Upper lobe of left lung (tissue), 6 donors: ENCODE measurements at regions not wholly inside any gene's neighbourhood (a gene's known extent, or its start where the extent isn't known, plus 50 kb on each side); places are given as distances from the start of the nearest gene placed in this dataset.

Source experiments
- ATAC-seq, 2 donors: fragments of 200-7000 bp; cut with Tn5 transposase; one replicate each; pipeline ENCODE4 v1.9.1; 2022; ENCODE audit warnings: mild to moderate bottlenecking in 2 of 2, moderate library complexity in 2 of 2; ENCODE audit not compliant: low FRiP score in 2 of 2
- DNase-seq, 2 donors: peaks; one replicate each; pipeline ENCODE4 v3.0.0-alpha.2; 2019 to 2020
- H3K27ac ChIP-seq, 4 donors: fragments of 200-600 bp; sonication (generic); one replicate each; pipeline ENCODE4 v1.5.1; 2016 to 2019
- H3K27me3 ChIP-seq, 4 donors: fragments of 200-600 bp; sonication (generic); one replicate each; pipeline ENCODE4 v1.5.1; 2017 to 2019
- H3K36me3 ChIP-seq, 4 donors: fragments of 200-600 bp; sonication (generic); one replicate each; pipeline ENCODE4 v1.5.1; 2016 to 2019
- H3K4me1 ChIP-seq, 4 donors: fragments of 200-600 bp; sonication (generic); one replicate each; pipeline ENCODE4 v1.5.1; 2018 to 2019
- H3K4me3 ChIP-seq, 4 donors: fragments of 200-600 bp; sonication (generic); one replicate each; pipeline ENCODE4 v1.5.1; 2017 to 2019; ENCODE audit warnings: mild to moderate bottlenecking in 2 of 4, moderate library complexity in 1 of 4
- H3K9me3 ChIP-seq, 4 donors: fragments of 200-600 bp; sonication (generic); one replicate each; pipeline ENCODE4 v1.5.1; 2018 to 2019
- EP300 ChIP-seq, 4 donors: sonication (generic); formaldehyde crosslinking; IDR thresholded peaks; one replicate each; pipeline ENCODE4 v1.5.1; 2017; ENCODE audit warnings: antibody characterized with exemption in 4 of 4, control low read depth in 2 of 4
- POLR2A ChIP-seq, 4 donors: fragments of 450-650 bp; IDR thresholded peaks; one replicate each; pipeline ENCODE4 v1.5.1; 2016 to 2017; ENCODE audit warnings: antibody characterized with exemption in 4 of 4, mild to moderate bottlenecking in 2 of 4
- POLR2AphosphoS5 ChIP-seq, 2 donors: sonication (generic); formaldehyde crosslinking; IDR thresholded peaks; one replicate each; pipeline ENCODE4 v1.5.1; 2017; ENCODE audit warnings: antibody characterized with exemption in 2 of 2
- WGBS, 2 donors: methylation state at CpG; one replicate each; pipeline ENCODE4 v1.1.5; 2017 to 2018; 5-methylcytosine and 5-hydroxymethylcytosine counted together
- TF ChIP-seq, protein P1 (sequence below), 6 experiments: fragments of 450-650 bp in 4 of 6; fragments of 200-600 bp in 2 of 6; sonication (generic) in 2 of 6; IDR thresholded peaks; one replicate each; pipeline ENCODE4 v1.5.1; 2016 to 2019; ENCODE audit warnings: antibody characterized with exemption in 6 of 6
- donor health status: DM: no; HTN: no; CAD: no; lungs with moderate emphysema.
- donor health status: DM: no; HTN: yes; CAD: no; lungs with severe emphysema.

DNA sequence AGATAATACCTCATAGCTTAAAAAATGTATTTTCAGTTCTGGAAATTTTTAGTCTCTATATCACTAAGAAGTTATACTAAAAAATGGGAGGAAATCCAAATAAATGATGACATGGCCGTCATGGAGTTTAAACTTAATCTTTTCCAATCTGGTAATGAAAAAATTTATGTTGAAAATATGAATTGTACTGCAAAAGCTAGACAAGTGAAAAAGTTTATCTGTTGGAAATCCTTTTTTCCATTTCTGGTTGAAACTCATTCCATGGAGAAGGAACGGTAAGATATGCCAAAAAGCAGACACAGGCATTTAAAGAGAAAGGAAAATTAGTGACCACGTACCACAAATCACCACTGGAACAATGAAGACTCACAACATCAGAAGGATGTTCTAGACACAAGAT lies 314.2 kb upstream of the PRICKLE1 start:
- ATAC-seq, result no peak
- no peak for DNase-seq
- no peaks in the 10 kb centered on the region for H3K4me1 ChIP-seq
- no peaks in the 10 kb centered on the region for H3K36me3 ChIP-seq
- no peak overlapping the region for H3K27ac ChIP-seq
- H3K27me3 ChIP-seq, result no peaks in the 10 kb centered on the region
- TF ChIP-seq POLR2AphosphoS5 (IDR thresholded peaks at IDR 0.05) (no peak), EP300 (IDR thresholded peaks at IDR 0.05) (no peak), POLR2A (IDR thresholded peaks at IDR 0.05) (no peak)
- TF ChIP-seq, protein P1, sequence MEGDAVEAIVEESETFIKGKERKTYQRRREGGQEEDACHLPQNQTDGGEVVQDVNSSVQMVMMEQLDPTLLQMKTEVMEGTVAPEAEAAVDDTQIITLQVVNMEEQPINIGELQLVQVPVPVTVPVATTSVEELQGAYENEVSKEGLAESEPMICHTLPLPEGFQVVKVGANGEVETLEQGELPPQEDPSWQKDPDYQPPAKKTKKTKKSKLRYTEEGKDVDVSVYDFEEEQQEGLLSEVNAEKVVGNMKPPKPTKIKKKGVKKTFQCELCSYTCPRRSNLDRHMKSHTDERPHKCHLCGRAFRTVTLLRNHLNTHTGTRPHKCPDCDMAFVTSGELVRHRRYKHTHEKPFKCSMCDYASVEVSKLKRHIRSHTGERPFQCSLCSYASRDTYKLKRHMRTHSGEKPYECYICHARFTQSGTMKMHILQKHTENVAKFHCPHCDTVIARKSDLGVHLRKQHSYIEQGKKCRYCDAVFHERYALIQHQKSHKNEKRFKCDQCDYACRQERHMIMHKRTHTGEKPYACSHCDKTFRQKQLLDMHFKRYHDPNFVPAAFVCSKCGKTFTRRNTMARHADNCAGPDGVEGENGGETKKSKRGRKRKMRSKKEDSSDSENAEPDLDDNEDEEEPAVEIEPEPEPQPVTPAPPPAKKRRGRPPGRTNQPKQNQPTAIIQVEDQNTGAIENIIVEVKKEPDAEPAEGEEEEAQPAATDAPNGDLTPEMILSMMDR (IDR thresholded peaks at IDR 0.05), result no peak
- H3K9me3 ChIP-seq, result no peaks in the 10 kb centered on the region
- H3K4me3 ChIP-seq, result no peak overlapping the region
- WGBS, 2 donors, result 41 to 61% methylated on average over 3 of the region's 3 CpGs

DNA sequence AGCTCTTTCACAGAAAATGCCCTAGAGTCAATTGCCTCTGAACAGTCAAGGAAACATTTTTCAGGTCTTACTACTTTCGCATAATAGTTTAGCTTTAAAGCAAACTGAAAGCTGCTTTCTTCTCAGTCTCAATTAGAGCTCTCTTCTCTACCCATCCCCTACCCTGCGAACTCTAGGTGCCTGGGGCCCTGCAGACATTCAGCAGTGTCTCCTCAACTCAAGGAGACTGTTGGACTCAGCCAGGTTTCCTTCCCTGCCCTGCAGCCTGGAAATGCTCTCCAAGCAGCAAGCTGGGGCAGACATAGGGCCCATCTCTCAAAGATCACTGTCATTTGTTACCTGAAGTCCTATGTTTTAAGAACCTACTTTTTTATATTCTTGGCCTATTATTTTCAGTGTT lies 312.5 kb upstream of the PRICKLE1 start:
- Histone ChIP-seq H3K27me3 (no peaks in the 10 kb centered on the region), H3K4me1 (no peaks in the 10 kb centered on the region), H3K4me3 (no peak overlapping the region), H3K27ac (no peak overlapping the region), H3K36me3 (no peaks in the 10 kb centered on the region), H3K9me3 (no peaks in the 10 kb centered on the region)
- DNase-seq, result no peak
- ATAC-seq, result no peak
- WGBS, 2 donors, result 97 to 98% methylated on average over 2 of the region's 2 CpGs
- no peak for TF ChIP-seq POLR2A (IDR thresholded peaks at IDR 0.05)
- TF ChIP-seq, protein P1 (IDR thresholded peaks at IDR 0.05), result no peak
- no peak for TF ChIP-seq POLR2AphosphoS5 (IDR thresholded peaks at IDR 0.05)
- no peak for TF ChIP-seq EP300 (IDR thresholded peaks at IDR 0.05)

DNA sequence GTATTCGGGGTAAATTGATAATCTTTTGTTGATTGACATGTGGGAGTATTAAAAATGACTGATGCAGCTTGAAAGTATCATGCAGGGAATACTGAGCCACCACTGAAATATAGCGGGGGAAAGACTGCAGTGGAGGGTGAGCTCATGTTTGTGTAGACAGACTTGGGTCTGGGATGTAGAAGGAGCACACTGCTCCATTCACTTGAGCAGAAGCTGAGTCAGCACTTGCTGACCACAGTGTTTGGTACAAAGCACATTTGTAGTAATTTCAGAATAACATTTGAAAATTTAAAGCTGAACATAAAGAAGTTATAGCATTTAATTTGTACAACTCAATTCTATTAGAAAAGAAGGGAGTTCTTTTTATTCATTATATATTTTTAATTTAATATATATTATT lies 304.3 kb upstream of the PRICKLE1 start:
- Histone ChIP-seq H3K36me3 (no peaks in the 10 kb centered on the region), H3K9me3 (no peaks in the 10 kb centered on the region), H3K4me1 (no peaks in the 10 kb centered on the region), H3K4me3 (no peak overlapping the region), H3K27ac (no peak overlapping the region), H3K27me3 (no peaks in the 10 kb centered on the region)
- no peak for TF ChIP-seq POLR2AphosphoS5 (IDR thresholded peaks at IDR 0.05)
- TF ChIP-seq, protein P1 (IDR thresholded peaks at IDR 0.05), result no peak
- TF ChIP-seq POLR2A (IDR thresholded peaks at IDR 0.05), result no peak
- no peak for TF ChIP-seq EP300 (IDR thresholded peaks at IDR 0.05)
- no peak for ATAC-seq
- DNase-seq, result no peak
- WGBS, 2 donors, result 86 to 94% methylated on average over 2 of the region's 2 CpGs

DNA sequence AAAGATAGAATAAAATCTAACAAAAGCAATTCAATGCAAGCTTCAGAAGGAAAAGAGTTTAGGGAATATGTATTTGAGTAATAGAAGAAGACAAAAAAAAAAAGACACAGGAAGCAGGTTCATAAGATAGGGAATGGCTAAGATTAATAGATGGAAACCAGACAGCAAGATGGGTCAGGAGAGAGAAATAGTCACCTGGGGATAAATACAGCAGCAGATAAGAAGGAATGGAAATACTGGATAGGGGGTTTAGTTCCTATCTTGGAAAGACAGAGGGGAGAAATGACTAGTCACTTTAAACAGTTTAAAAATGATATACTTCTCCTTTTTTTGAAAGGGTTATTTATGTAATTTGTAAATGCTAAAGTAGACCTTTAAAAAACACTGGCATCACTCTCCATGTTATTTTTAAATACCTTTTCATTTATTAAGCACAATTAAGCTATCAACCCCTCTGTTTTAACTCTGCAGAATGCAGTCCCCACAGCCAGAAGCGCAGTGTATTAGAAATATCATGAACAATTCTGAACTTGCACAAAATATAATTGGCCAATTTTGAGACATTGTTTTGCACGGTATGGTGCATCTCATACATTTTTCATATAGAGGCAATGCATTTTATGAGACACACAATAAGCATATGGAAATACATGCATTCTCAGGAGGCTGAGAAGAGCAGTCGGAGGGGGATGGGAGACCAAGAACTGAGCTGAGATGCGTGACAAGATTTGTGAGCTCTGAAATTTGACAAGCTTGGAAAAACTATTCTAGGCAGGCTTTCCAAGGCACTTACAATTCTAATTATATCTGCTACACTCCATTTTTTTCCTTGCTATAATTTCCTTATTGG lies 303.4 kb upstream of the PRICKLE1 start:
- TF ChIP-seq POLR2AphosphoS5 (IDR thresholded peaks at IDR 0.05) (no peak), EP300 (IDR thresholded peaks at IDR 0.05) (no peak), POLR2A (IDR thresholded peaks at IDR 0.05) (no peak)
- TF ChIP-seq, protein P1 (IDR thresholded peaks at IDR 0.05), result no peak
- DNase-seq, result no peak
- H3K36me3 ChIP-seq, result no peaks in the 10 kb centered on the region
- no peaks in the 10 kb centered on the region for H3K27me3 ChIP-seq
- 82 to 87% methylated on average over 4 of the region's 4 CpGs for WGBS, 2 donors
- H3K4me1 ChIP-seq, result no peaks in the 10 kb centered on the region
- H3K27ac ChIP-seq, result no peak overlapping the region
- ATAC-seq, result no peak
- no peak overlapping the region for H3K4me3 ChIP-seq
- no peaks in the 10 kb centered on the region for H3K9me3 ChIP-seq

DNA sequence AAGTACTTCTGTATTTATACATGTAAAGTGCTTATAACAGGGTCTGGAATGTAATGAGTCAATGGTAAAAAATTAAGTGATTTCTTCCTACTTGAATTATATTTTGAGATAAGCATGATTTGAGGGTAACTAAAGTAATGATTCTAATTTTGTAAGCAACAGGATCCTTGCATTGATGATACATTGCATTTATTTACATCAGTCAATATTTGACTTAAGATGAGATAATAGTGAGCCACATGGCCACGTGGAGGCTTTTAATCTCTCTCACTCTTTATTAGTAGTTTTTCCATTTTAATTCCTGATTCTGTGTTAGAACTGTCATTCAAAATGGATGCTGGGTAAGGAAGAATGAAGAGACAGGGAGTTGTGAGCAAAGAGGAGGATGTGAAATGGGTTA lies 298.1 kb upstream of the PRICKLE1 start:
- DNase-seq (no peak), ATAC-seq (no peak)
- Histone ChIP-seq H3K36me3 (no peaks in the 10 kb centered on the region), H3K27me3 (no peaks in the 10 kb centered on the region), H3K4me3 (no peak overlapping the region), H3K9me3 (no peaks in the 10 kb centered on the region), H3K27ac (no peak overlapping the region), H3K4me1 (no peaks in the 10 kb centered on the region)
- no peak for TF ChIP-seq POLR2AphosphoS5 (IDR thresholded peaks at IDR 0.05)
- TF ChIP-seq, protein P1 (IDR thresholded peaks at IDR 0.05), result no peak
- TF ChIP-seq POLR2A (IDR thresholded peaks at IDR 0.05), result no peak
- no peak for TF ChIP-seq EP300 (IDR thresholded peaks at IDR 0.05)
- WGBS, 2 donors, result 38 to 45% methylated on average over 1 of the region's 1 CpG
